ENCODE measurements at regions not wholly inside any gene's neighbourhood (a gene's known extent, or its start where the extent isn't known, plus 50 kb on each side); places are given as distances from the start of the nearest gene placed in this dataset.
"Not testable (repeated sequence)": the region's sequence is repeated elsewhere in the genome, so short reads cannot be mapped to it uniquely, and the experiment has no call there.

DNA sequence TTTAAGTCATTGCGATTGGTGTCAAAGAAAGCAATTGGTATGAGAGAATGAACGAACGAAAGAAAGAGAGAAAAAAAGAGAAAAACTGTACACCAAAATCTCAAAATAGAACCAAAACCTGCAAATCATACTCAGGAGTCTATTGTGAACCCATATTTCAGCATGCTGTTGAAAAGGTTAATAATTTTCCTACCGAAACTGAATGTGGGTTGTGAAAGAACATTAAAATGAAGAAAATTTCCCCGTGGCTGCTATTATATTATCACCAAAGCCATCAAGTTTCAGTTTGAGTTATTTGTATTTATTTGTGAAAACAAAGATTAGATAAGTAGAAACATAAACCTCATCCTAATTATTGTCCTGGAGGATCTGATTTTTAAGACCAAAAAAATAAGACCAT lies 315.7 kb downstream of the BCL2L11 start:
- TF ChIP-seq, protein P1, sequence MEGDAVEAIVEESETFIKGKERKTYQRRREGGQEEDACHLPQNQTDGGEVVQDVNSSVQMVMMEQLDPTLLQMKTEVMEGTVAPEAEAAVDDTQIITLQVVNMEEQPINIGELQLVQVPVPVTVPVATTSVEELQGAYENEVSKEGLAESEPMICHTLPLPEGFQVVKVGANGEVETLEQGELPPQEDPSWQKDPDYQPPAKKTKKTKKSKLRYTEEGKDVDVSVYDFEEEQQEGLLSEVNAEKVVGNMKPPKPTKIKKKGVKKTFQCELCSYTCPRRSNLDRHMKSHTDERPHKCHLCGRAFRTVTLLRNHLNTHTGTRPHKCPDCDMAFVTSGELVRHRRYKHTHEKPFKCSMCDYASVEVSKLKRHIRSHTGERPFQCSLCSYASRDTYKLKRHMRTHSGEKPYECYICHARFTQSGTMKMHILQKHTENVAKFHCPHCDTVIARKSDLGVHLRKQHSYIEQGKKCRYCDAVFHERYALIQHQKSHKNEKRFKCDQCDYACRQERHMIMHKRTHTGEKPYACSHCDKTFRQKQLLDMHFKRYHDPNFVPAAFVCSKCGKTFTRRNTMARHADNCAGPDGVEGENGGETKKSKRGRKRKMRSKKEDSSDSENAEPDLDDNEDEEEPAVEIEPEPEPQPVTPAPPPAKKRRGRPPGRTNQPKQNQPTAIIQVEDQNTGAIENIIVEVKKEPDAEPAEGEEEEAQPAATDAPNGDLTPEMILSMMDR (IDR thresholded peaks at IDR 0.05; ENCODE audit: low read depth, low read length) = not testable (repeated sequence)
- not testable (repeated sequence) for TF ChIP-seq EZH2phosphoT487 (IDR thresholded peaks at IDR 0.05; ENCODE audit: low read depth)

All from OCI-LY3 (cell line).